Epithelial cell of esophagus (primary cell): ENCODE measurements at regions not wholly inside any gene's neighbourhood (a gene's known extent, or its start where the extent isn't known, plus 50 kb on each side); places are given as distances from the start of the nearest gene placed in this dataset.

Source experiments
- DNase-seq: peaks from one replicate; pipeline ENCODE4 v3.0.0; 2010; ENCODE audit warnings: low read depth
- H3K4me3 ChIP-seq: 2 replicates; pipeline ENCODE4 v1.5.1; 2011; ENCODE audit warnings: mild to moderate bottlenecking, low read length, control low read depth
- CTCF ChIP-seq: IDR thresholded peaks from 2 replicates; pipeline ENCODE4 v1.5.1; 2011; ENCODE audit warnings: low read depth, mild to moderate bottlenecking, low read length, control low read depth, inconsistent platforms; ENCODE audit not compliant: insufficient read depth; ENCODE audit errors: missing control alignments

- no peak overlapping the region for H3K4me3 ChIP-seq
- DNase-seq: no peak
- no peak for TF ChIP-seq CTCF
Observed at GRCh38 chr14:39740454-39740853, 308.2 kb upstream of the FBXO33 start.

DNA sequence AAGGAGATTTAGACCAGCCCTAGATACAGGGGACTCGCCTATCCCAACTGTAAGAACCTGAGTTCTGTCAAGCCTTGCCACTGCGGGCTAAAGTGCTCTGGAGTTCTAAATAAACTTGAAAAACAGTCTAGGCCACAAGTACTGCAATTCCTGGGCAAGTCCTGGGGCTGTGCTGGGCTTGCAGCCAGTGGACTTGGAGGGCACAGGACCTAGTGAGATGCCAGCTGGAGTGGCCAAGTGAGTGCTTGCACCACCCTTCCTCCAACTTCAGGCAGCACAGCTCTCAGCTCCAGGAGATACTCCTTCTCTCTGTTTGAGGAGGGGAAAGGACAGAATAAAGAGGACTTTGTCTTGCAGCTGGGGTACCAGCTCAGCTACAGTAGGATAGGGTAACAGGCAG is 307.6 kb upstream of the FBXO33 start:
- H3K4me3 ChIP-seq: no peak overlapping the region
- no peak for TF ChIP-seq CTCF
- DNase-seq: no peak

- no peak overlapping the region for H3K4me3 ChIP-seq
- DNase-seq: no peak
- TF ChIP-seq CTCF: no peak
Observed at GRCh38 chr14:39734306-39734705, 302.1 kb upstream of the FBXO33 start.

- no peak for DNase-seq
- no peak for TF ChIP-seq CTCF
- H3K4me3 ChIP-seq: no peak overlapping the region
Observed at GRCh38 chr14:39733741-39734140, 301.5 kb upstream of the FBXO33 start.

GRCh38 chr14:39731912-39732311 is 299.7 kb upstream of the FBXO33 start:
- DNase-seq: no peak
- H3K4me3 ChIP-seq: no peak overlapping the region

DNA sequence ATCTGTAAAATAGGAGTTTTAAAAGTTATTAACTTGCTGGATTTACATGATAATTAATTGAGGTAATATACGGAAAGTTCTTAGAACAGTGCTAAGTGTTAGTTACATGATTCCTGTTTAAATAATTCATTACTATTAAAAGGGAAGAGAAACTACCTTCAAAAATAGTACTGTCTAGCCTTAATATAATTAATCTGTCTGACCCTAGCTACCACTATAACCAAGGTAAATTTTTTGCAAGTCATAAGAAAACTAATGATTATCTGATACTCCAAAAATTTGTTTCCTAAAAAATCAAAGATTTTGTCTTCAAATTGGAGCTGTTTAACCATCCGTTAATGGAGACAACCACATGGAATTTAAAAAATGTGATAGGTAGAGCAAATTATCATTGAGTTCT is 294.3 kb upstream of the FBXO33 start:
- TF ChIP-seq CTCF: no peak
- no peak for DNase-seq
- H3K4me3 ChIP-seq: no peak overlapping the region

More at GRCh38 chr14:39731912-39732311, 299.7 kb upstream of the FBXO33 start:
- TF ChIP-seq CTCF: no peak

GRCh38 chr14:39722547-39723273 is 290.5 kb upstream of the FBXO33 start:
- TF ChIP-seq CTCF: no peak
- no peak overlapping the region for H3K4me3 ChIP-seq
- no peak for DNase-seq
